Vagina (tissue), 2 donors: ENCODE measurements at regions not wholly inside any gene's neighbourhood (a gene's known extent, or its start where the extent isn't known, plus 50 kb on each side); places are given as distances from the start of the nearest gene placed in this dataset.

ENCODE experiments used
- DNase-seq, 2 donors: peaks; one replicate each; pipeline ENCODE4 v3.0.0-alpha.2; 2017; ENCODE audit errors: extremely low spot score in 2 of 2
- H3K27ac ChIP-seq: fragments of 200-600 bp; sonication (generic); one replicate; pipeline ENCODE4 v1.5.1; 2019
- H3K27me3 ChIP-seq: fragments of 200-600 bp; sonication (generic); one replicate; pipeline ENCODE4 v1.5.1; 2019
- H3K36me3 ChIP-seq, 2 donors: fragments of 200-600 bp; sonication (generic); one replicate each; pipeline ENCODE4 v1.5.1; 2017 to 2019
- H3K4me1 ChIP-seq: fragments of 200-600 bp; sonication (generic); one replicate; pipeline ENCODE4 v1.5.1; 2019
- H3K4me3 ChIP-seq, 2 donors: fragments of 200-600 bp; sonication (generic); 1 replicate in 1 of 2; 2 replicates in 1 of 2; pipeline ENCODE4 v1.5.1; 2016 to 2019
- H3K9me3 ChIP-seq: fragments of 200-600 bp; sonication (generic); one replicate; pipeline ENCODE4 v1.5.1; 2019
- POLR2A ChIP-seq, 2 donors: fragments of 450-650 bp; IDR thresholded peaks; one replicate each; pipeline ENCODE4 v1.6.1; 2017; ENCODE audit warnings: antibody characterized with exemption in 2 of 2, mild to moderate bottlenecking in 2 of 2, moderate library complexity in 2 of 2
- POLR2AphosphoS5 ChIP-seq, 2 donors: sonication (generic); formaldehyde crosslinking; IDR thresholded peaks; one replicate each; pipeline ENCODE4 v1.9.0; 2017; ENCODE audit warnings: antibody characterized with exemption in 2 of 2, mild to moderate bottlenecking in 2 of 2, low read depth in 1 of 2; ENCODE audit not compliant: insufficient read depth in 1 of 2
- intact Hi-C: fragments of 100-400 bp; cut with DNase I; formaldehyde crosslinking; loops from one replicate; pipeline ENCODE4 v1.15.1; 2023
- TF ChIP-seq, protein P1 (sequence below), 3 experiments: fragments of 450-650 bp in 2 of 3; fragments of 200-600 bp in 1 of 3; sonication (generic) in 1 of 3; IDR thresholded peaks; one replicate each; pipeline ENCODE4 v1.5.1; 2017 to 2019; ENCODE audit warnings: antibody characterized with exemption in 3 of 3, mild to moderate bottlenecking in 2 of 3, moderate library complexity in 2 of 3

DNA sequence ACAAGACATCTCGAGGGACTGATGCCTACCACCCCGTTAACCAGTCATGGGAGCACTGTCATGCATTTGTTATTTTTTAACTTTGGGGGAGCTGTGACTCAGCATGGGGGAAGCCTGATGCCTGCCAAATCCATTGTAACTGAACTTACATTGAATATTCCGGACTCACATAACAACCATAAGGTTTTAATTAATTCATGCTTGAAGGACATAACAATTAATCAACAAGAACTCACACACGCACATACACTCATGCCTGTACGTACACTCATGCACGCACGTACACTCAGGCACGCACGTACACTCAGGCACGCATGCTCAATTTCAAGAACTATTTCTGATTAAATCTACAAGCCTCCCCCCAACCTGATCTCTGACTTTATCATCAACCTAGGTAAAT, 1639.1 kb downstream of the SUCLG1 start:
- no peaks in the 10 kb centered on the region for H3K9me3 ChIP-seq
- DNase-seq = no peak
- H3K4me1 ChIP-seq = no peaks in the 10 kb centered on the region
- H3K36me3 ChIP-seq = no peaks in the 10 kb centered on the region
- no peak overlapping the region for H3K27ac ChIP-seq
- H3K27me3 ChIP-seq = no peaks in the 10 kb centered on the region
- no peak overlapping the region for H3K4me3 ChIP-seq
- intact Hi-C loops = no loop called here
- TF ChIP-seq POLR2AphosphoS5 (IDR thresholded peaks at IDR 0.05; ENCODE audit: insufficient read depth in 1 of 2, low read depth in 1 of 2) (no peak), POLR2A (IDR thresholded peaks at IDR 0.05) (no peak)
- TF ChIP-seq, protein P1, sequence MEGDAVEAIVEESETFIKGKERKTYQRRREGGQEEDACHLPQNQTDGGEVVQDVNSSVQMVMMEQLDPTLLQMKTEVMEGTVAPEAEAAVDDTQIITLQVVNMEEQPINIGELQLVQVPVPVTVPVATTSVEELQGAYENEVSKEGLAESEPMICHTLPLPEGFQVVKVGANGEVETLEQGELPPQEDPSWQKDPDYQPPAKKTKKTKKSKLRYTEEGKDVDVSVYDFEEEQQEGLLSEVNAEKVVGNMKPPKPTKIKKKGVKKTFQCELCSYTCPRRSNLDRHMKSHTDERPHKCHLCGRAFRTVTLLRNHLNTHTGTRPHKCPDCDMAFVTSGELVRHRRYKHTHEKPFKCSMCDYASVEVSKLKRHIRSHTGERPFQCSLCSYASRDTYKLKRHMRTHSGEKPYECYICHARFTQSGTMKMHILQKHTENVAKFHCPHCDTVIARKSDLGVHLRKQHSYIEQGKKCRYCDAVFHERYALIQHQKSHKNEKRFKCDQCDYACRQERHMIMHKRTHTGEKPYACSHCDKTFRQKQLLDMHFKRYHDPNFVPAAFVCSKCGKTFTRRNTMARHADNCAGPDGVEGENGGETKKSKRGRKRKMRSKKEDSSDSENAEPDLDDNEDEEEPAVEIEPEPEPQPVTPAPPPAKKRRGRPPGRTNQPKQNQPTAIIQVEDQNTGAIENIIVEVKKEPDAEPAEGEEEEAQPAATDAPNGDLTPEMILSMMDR (IDR thresholded peaks at IDR 0.05) = no peak

DNA sequence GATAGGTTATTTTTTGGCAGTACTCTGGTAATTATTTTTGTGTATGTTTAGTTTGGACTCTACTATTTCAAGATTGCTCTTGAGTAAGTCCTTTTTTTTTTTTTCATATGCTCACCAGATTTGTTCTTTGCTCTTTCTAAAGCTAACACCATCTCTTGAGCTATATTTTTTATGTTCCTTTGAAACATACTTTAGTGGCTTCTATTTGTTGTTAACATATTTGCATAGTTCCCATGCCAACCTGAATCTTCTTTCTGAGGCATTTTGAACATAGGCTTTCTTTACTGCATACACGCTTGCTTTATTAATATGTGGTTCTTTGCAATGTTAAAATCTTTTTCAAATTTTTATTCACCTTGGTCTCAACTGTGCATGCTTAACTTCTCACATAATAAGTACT, 1644.9 kb downstream of the SUCLG1 start:
- DNase-seq = no peak
- no peak overlapping the region for H3K4me3 ChIP-seq
- no peaks in the 10 kb centered on the region for H3K9me3 ChIP-seq
- TF ChIP-seq POLR2AphosphoS5 (IDR thresholded peaks at IDR 0.05; ENCODE audit: insufficient read depth in 1 of 2, low read depth in 1 of 2) (no peak), POLR2A (IDR thresholded peaks at IDR 0.05) (no peak)
- TF ChIP-seq, protein P1 (IDR thresholded peaks at IDR 0.05) = no peak
- H3K27me3 ChIP-seq = no peaks in the 10 kb centered on the region
- intact Hi-C loops = no loop called here
- H3K27ac ChIP-seq = no peak overlapping the region
- no peaks in the 10 kb centered on the region for H3K36me3 ChIP-seq
- no peaks in the 10 kb centered on the region for H3K4me1 ChIP-seq

DNA sequence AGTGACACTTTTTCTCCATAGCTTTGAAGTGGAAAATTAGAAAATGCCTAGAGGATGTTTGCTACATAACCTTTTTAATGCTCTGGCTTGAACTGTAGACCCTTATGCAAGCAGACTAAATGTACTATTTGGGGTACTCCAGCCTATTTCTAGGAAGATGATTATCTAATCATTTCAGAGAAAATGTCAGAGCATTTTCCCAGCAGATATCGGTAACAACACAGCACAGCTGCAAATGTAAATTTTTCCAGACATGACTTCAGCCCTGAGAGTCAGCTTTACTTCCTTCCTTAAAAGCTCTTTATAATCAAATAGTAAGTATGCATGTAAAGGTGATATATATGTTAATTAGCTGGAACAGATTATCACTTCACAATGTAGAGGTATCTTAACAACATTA, 1647.1 kb downstream of the SUCLG1 start:
- no peaks in the 10 kb centered on the region for H3K27me3 ChIP-seq
- intact Hi-C loops = no loop called here
- no peaks in the 10 kb centered on the region for H3K9me3 ChIP-seq

DNA sequence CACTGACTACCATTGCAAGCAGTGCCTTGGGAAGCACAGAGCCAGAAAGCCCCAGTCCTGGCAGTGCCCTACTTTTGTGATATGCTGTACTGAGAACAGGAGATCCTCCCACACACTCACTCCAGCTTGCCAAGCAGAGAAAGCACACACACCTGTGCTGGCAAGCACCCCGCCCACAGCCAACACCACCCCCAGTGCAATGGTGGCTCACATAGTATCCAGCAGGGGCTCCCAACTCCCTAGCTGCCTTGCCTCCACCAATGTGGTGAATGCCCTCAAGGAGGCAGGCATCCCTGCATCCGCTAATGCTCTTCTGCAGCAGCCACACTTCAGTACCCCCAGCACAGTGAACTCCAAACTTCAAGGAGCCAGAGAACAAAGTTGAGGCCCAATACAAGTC, 1655.8 kb downstream of the SUCLG1 start:
- intact Hi-C loops = no loop called here
- Histone ChIP-seq H3K4me3 (no peak overlapping the region), H3K27me3 (no peaks in the 10 kb centered on the region)

More for the DNA sequence above, 1647.1 kb downstream of the SUCLG1 start:
- Histone ChIP-seq H3K36me3 (no peaks in the 10 kb centered on the region), H3K27ac (no peak overlapping the region), H3K4me3 (no peak overlapping the region), H3K4me1 (no peaks in the 10 kb centered on the region)
- TF ChIP-seq POLR2A (IDR thresholded peaks at IDR 0.05) = no peak
- TF ChIP-seq POLR2AphosphoS5 (IDR thresholded peaks at IDR 0.05; ENCODE audit: insufficient read depth in 1 of 2, low read depth in 1 of 2) = no peak
- TF ChIP-seq, protein P1 (IDR thresholded peaks at IDR 0.05) = no peak
- DNase-seq = no peak

DNA sequence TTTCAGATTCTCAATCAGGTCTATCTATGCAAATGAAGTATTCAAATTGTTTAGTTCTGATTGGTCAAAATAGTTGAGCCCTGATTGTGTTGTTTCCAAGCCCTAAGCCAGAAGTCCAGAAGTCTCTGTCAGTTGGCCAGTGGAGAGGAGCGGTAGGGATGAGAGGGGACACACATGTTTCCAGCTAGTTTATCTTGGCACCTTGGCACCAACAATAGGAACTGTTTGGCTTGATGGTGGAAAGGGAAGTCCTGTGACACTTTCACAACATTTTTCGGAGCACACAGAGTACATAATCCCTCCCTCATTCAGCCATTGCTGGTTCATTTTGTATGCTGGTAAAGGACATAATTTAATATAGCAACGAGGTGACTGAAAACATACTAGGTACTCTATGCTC, 1661.6 kb downstream of the SUCLG1 start:
- TF ChIP-seq POLR2AphosphoS5 (IDR thresholded peaks at IDR 0.05; ENCODE audit: insufficient read depth in 1 of 2, low read depth in 1 of 2) (no peak), POLR2A (IDR thresholded peaks at IDR 0.05) (no peak)
- TF ChIP-seq, protein P1 (IDR thresholded peaks at IDR 0.05) = no peak
- H3K36me3 ChIP-seq = no peaks in the 10 kb centered on the region
- no peak overlapping the region for H3K27ac ChIP-seq
- DNase-seq = no peak
- intact Hi-C loops = no loop called here
- no peaks in the 10 kb centered on the region for H3K4me1 ChIP-seq
- no peaks in the 10 kb centered on the region for H3K27me3 ChIP-seq
- no peak overlapping the region for H3K4me3 ChIP-seq
- H3K9me3 ChIP-seq = no peaks in the 10 kb centered on the region

More for the DNA sequence above, 1655.8 kb downstream of the SUCLG1 start:
- no peaks in the 10 kb centered on the region for H3K36me3 ChIP-seq
- TF ChIP-seq POLR2A (IDR thresholded peaks at IDR 0.05) (no peak), POLR2AphosphoS5 (IDR thresholded peaks at IDR 0.05; ENCODE audit: insufficient read depth in 1 of 2, low read depth in 1 of 2) (no peak)
- TF ChIP-seq, protein P1 (IDR thresholded peaks at IDR 0.05) = no peak
- DNase-seq = no peak
- no peak overlapping the region for H3K27ac ChIP-seq
- H3K9me3 ChIP-seq = no peaks in the 10 kb centered on the region
- no peaks in the 10 kb centered on the region for H3K4me1 ChIP-seq
